NCI-H2227 treated with DMSO at 0.1 percent for 48 hours (cell line): ENCODE measurements at regions not wholly inside any gene's neighbourhood (a gene's known extent, or its start where the extent isn't known, plus 50 kb on each side); places are given as distances from the start of the nearest gene placed in this dataset.
A peak's percentile ranks its signal among the peaks of the same experiment; 100 is the strongest.

Experiments
- DNase-seq: peaks from one replicate; lab custom pipeline; 2025; lab: John Stamatoyannopoulos, UW

DNA sequence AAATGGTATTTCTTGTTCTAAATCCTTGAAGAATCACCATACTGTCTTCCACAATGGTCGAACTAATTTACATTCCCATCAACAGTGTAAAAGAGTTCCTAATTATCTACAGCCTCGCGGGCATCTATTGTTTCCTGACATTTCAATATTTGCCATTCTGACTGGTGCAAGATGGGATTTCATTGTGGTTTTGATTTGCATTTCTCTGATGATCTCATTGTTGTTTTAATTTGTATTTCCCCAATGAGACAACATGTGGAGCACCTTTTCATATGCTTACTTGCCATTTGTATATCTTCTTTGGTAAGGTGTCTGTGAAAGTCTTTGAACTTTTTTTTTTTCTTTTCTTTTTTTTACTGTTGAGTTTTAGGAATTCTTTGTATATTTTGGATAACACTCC, 473.6 kb downstream of the KCTD16 start:
- DNase-seq = no peak

DNA sequence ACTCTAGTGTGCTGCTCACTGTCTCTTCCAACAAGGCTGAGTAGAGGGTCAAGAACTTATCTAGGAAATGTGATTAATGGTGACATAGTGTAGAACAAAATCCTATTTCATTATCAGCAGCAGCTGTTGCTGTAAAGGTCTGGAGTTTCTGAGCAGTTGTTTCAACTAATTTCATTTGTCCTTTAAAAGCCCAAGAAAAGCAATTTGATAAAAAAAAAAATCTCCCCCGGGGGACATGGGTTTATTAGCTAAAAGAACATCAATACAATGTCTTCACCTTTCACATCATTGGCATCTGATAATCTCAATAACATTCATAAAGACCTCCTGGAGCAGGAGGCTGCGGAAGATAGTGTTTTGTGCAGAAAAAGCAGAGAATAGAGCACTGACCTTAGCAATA, 468.1 kb downstream of the KCTD16 start:
- DNase-seq = peak; percentile 18

DNA sequence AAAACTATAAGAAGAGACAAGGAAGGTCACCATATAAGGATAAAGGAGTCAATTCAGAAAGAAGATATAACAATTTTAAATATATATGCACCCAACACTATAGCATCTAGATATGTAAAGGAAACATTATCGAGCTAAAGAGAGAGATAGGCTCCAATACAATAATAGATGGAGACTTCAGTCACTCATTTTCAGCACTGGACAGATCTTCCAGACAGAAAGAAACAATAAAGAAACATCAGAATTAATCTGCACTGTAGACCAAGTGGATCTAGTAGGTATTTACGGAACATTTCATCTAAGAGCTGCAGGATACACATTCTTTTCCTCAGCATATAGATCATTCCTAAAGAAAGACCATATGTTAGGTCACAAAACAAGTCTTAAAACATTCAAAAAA, 463.5 kb downstream of the KCTD16 start:
- DNase-seq = no peak

DNA sequence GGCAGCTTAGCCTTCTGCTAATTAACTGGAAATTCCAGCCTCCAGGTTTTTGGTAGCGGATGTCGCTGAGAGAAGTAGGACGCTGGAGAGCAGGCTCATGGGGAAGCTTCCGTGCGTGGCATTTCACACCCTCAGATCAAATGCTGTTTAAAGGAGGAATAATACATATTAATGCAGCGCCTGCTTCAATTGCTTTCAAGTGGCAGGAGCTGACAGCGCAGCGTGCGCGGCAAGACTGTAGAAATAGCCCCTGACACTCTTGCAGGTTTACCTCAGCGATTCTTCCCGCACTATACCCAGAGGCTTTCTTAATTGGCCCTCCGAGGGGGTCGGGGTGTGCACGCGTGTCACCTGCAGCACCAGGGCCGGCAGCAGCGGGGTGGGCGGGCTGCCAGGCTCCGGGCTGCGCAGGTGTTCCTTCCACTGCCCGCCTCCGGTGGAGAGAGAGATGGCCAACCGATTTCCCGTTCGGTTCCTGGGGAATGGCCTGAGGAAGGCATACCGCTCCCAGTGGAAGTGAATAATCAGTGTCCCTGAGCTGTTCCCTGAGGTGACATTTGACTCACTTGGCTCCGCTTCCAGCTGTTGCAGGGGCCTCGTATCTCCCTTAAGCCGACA, 427.9 kb downstream of the KCTD16 start:
- peak; percentile 29 for DNase-seq

DNA sequence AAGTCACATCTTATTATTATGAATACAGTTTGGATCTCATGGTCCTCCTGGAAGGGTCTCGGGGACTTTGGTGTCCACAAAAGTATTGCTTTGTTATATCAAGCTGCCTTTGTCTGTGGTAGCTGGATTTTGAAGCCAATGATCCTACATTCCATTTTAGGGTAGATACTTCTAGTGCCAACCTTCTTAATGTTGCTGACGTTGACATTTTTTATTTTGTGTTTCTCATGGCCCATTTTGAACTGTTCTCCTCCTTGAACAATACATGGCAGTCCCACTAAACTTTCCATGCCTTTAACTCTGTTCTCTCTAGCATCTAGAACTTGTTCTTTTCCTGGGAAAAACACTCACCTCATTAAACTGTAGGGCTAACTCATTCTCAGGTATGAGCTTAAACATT, 425.8 kb downstream of the KCTD16 start:
- DNase-seq = no peak

DNA sequence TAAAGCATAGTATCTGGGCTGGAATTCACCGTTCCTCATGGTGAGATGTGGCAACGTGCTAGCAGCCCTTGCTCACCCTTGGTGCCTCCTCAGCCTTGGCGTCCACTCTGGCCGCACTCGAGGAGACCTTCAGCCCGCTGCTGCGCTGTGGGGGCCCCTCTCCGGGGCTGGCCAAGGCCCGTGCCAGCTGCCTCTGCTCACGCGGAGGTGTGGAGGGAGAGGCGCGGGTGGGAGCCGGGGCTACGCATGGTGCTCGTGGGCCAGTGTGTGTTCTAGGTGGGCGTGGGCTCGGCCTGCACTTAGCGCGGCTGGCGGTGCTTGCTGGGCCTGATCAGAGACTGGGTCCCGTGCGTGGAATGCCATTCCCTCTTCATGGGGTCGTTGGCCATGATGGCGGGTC, 424.2 kb downstream of the KCTD16 start:
- DNase-seq = no peak

DNA sequence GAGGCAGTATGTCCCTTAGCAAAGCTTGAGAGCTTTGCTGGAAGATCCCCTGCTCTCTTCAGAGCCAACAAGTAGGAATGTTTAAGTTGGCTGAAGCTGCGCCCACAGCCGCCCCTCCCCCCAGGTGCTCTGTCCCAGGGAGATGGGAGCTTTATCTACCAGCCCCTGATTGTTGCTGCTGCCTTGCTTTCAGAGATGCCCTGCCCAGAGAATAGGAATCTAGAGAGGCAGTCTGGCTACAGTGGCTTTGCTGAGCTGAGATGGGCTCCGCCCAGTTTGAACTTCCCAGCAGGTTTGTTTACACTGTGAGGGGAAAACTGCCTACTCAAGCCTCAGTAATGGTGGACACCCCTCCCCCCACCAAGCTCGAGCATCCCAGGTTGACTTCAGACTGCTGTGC, 423.6 kb downstream of the KCTD16 start:
- DNase-seq = peak; percentile 7

DNA sequence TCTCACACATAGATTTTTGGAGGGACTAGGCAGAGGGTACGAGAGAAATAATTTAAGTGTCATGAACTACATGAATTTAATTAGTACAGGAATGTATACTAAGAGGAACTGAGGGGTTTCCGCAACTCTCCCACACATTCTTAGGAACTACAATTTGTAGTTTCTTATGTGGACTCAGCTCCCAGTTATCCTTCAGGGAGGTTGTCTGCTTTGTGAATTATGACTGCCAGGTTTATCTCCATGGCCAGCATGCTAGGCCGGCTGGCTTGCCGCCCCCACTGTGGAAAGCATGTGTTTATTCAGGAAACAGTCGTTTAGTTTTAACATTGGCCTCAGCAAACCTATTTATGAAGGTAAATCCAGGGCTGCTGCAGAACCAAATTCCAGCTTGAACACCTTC, 415.0 kb downstream of the KCTD16 start:
- no peak for DNase-seq

DNA sequence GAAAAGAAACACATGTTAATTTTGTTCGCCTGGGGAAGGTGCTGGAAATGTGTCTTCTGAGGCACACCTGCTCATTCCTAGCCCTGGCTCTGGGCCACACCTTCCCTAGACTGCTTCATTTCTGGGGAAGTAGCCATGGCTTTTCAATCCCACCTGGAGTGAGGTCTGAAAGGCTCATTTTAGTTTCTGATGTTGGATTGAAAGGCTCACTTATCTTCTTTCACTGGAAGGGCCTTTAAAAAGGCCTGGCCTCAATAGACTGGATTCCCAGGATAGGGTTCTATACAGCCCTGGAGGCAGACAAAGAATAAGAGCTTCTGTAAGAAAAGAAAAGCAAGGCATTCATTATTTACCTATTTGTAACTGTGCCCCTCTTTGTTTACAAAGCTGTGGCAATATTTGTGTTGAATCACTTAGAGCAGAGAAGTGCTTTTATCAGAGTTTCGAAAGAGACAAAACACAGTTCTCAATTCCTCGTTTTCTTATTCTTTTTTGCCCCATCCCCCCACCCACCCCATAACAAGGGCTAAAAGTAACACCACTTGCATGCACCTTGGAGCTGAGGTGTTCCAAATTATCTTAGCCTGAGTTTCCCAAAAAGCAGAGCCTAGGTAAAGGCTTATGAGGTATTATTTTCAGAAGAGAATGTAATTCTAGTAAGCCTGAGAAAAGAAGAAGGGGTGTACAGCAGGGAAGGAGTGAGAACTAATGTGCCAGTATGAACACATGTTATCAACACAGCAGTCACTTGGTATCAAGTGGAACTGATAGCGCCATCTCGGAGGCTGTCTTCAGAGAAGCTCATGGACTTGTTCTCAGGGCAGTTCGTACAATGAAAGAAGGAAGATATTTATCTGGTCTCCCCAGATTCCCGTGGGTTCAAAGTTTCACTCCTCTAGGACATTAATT, 413.1 kb downstream of the KCTD16 start:
- no peak for DNase-seq

DNA sequence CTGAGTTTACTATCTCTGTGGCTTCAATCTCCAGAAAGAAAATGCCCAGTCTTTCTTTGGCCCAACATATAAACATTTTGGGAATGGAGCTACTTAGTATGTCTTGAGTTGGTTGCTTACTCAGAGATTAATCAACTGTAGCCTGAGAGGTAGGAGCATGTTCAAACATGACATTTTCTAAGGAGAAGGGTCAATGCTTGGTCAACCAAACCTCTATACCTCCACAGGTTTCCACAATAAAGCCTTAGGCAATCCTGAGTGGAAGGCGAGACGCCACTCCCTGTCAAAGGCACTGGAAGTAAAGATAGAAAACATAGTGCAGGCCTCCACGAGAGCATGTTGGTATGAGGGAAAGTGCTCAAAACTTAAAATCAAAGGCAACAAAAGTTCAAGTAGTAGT, 411.4 kb downstream of the KCTD16 start:
- no peak for DNase-seq

DNA sequence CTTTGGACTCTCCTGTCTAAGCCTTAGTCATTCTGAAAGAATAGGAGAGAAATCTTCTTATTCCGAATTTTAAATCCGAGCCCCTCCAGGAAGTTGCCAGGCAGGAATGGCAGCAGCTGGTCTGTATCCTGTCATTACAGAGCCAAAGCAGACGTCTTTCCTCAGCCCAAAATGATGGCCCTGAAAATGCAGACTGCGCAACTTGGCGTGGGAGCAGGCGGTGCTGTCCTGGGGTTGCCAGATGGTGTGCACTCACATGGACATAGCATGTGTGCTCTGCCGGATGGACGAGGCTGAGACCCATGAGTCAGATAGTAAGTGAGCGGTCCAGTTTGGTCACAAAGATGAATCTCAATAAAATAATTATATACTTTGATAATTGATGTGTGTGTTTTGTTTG, 410.4 kb downstream of the KCTD16 start:
- DNase-seq = no peak

DNA sequence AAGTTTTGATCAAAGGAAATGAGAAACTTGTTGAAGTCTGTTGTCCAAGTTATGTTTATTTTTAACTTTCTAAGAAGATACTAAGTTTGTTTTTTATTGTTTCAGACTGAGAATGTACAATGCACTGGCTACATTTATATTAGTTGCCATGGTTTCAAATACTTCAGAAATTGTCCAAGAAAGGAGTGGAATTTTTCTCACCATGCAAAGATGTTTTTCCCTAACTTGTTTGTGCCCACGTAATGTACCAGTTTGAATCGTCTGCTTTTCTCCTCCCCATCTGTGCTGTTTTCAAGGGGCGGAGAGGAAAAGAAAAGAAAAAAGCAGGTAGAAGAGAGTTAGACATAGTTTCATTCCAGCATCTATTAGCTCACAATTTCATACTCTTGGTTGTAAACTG, 407.0 kb downstream of the KCTD16 start:
- no peak for DNase-seq

DNA sequence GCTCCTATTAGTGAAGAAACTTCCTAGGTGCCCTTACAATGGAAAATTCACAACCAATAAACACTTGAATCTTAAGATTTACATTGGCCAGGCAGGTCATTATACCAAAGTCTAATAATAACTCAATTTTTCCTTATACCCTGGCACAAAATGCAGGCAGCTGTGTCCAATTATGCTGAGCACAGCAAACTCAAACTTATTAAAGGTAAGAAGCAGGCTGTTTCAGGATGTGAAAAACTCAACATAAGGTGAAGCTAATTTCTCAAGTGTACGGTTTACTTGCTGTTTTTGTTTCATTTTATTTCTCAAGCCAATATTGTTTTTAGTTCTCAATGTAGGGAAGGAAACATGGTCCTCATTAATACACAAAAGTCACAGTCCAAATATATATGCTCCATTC, 405.1 kb downstream of the KCTD16 start:
- DNase-seq = no peak

DNA sequence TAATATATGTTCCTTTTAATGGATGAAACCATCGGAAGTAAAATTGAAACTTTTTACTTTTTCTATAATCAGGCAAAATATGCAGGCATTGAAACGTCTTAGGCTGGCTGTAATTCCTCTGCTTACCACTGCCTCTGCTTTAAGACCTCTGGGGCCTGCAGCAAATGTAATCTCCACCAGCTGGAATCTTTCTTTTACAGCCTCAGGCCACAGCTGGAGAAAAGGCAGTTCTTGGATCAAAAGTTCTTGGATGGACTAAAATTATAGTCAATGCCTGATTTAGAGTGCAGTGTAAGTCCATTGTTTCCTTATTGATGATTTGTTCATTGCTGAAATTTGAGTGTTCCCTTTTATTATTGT, 396.7 kb downstream of the KCTD16 start:
- no peak for DNase-seq

DNA sequence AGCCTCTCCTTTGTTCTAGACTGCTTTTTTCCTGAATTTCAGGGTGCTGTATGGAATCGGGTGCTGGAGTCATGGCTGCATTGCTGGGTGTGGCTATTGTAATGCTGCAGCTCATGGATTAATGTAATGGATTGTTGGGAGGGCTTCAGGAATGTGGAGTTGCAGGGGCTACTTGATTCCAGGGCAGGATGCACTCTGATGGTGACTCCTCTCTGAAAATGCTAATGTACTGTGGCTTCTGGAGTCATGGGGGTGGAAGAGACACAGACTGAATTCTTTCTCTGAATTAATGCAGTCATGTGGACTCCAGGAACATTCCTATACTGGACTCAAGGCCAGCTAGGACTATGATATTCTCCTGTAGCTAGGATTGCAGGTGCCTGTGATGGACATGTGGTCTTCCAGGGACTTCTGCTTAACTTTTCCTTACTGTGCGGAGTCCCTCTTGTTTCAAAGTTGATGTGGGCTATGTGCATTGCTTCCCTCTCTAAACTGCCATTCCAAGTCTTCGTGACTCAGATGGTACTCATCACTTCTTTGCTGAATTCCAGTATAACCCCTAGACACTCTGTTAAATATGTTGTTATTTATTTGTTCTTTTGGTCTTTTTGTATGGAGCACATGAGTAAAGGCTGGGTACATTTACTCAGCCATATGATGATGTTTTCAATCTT, 396.2 kb downstream of the KCTD16 start:
- no peak for DNase-seq

DNA sequence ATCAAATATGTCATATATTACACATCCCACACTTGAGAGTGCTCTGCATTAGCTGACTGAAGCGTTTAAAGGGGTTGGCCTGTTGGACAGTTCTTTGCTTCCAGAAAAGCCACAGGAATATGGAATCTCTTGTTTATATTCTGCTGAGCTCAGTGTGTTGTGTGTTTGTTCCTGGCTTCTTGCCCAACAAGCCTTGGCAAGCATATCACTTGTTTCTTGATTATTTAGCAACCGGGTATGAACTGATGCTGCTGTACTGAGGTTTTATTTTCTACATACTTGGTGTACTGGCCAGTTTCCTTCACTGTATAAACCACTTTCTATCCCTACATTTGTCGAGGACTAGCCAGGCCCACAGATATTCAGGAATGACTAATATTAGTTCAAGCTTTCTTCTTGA, 378.9 kb downstream of the KCTD16 start:
- no peak for DNase-seq

DNA sequence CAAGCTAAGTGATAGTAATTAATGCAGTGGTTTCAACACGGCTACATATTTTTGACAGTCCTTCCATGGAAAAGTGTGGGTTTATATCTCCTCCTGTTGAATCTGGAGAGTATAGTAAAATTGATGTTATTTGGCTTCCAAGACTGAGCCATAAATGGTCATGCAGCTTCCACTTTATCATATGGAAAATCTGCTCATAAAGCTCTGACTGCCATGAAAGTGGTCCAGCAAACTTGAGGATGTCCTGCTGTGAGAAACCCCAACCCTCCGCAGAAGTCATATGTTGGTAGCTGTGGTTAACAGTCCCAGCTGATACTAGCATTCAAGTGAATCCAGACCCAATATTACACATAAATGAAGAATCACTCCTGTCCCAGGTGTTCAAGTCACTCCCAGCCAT, 378.3 kb downstream of the KCTD16 start:
- DNase-seq = no peak

DNA sequence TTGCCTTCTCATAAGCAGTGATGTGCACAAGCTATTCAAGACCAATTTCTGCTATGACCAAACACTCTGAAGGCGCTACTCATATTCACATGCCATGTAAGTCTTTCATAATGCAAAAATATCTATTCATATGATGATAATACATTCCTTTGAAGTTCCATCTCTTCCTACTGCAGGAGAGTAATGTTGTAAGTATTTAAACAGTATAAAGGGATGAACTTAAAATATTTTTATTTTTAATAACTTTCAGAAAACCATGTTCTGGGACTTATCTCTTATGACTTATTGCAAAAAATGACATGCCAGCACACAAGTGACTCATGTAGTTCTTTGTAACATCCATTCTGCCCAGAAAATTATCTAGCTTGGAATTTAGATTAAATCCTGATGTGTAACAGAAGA, 376.4 kb downstream of the KCTD16 start:
- DNase-seq = no peak

DNA sequence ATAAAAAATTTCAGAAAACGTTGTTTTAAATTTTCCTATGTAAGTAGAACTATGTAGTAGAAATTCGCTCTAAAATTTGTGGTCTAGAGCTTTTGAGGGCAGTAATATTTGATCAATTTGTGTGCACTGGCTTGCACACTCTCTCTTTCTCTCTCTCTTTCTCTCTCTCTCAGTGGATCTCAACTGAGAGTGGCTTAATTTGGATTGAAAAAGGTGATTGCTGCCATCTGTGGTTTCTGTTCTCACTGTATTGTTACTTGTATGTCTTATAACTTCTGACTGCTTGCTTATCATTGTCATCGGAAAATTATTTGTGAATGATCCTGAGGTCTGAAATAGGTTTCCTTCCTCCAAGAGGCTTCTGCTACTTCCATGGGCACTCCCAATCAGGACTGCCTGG, 368.2 kb downstream of the KCTD16 start:
- no peak for DNase-seq
